ENCODE measurements at regions not wholly inside any gene's neighbourhood (a gene's known extent, or its start where the extent isn't known, plus 50 kb on each side); places are given as distances from the start of the nearest gene placed in this dataset.
A peak's percentile ranks its signal among the peaks of the same experiment; 100 is the strongest.

DNA sequence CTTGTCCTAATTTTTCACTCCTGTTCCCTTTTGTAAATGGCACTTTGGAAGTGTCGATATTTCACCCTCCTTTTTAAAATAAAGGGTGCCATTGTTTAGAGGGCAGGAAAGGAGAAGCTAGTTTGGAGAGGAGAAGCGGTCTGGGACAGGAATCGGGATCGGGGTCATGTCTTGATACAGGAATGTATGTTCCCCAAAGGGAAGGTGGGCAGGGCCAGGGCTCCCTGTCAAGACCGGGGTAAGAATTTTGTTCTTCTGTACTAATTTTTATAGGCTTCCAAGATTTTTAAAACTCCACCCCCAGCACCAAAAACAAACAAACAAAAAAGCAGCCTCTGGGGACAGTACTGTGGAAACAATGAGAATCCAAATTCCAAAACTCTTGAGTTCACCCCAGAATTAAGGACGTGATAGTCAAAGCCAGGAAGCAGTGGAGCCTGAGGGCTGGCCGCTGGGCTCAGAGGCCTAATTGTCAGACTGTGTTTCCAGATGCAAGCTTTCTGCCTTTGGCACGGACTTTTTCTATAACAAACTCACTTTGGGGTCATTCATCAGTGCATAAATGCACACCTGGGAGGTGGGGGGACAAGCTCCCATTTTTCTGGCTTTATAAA lies 250.4 kb upstream of the SIX2 start:
- no TSS peak for BruUV-seq (replicated peaks)
- TF ChIP-seq EZH2 (IDR thresholded peaks at IDR 0.05; ENCODE audit: low read length, unreplicated experiment) (no peak), EZH2phosphoT487 (IDR thresholded peaks at IDR 0.05; ENCODE audit: borderline replicate concordance, low read length) (no peak)
- TF ChIP-seq, protein P1, sequence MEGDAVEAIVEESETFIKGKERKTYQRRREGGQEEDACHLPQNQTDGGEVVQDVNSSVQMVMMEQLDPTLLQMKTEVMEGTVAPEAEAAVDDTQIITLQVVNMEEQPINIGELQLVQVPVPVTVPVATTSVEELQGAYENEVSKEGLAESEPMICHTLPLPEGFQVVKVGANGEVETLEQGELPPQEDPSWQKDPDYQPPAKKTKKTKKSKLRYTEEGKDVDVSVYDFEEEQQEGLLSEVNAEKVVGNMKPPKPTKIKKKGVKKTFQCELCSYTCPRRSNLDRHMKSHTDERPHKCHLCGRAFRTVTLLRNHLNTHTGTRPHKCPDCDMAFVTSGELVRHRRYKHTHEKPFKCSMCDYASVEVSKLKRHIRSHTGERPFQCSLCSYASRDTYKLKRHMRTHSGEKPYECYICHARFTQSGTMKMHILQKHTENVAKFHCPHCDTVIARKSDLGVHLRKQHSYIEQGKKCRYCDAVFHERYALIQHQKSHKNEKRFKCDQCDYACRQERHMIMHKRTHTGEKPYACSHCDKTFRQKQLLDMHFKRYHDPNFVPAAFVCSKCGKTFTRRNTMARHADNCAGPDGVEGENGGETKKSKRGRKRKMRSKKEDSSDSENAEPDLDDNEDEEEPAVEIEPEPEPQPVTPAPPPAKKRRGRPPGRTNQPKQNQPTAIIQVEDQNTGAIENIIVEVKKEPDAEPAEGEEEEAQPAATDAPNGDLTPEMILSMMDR (conservative IDR thresholded peaks at IDR 0.05; ENCODE audit: low read depth, low read length) = no peak
- no peak for ATAC-seq

DNA sequence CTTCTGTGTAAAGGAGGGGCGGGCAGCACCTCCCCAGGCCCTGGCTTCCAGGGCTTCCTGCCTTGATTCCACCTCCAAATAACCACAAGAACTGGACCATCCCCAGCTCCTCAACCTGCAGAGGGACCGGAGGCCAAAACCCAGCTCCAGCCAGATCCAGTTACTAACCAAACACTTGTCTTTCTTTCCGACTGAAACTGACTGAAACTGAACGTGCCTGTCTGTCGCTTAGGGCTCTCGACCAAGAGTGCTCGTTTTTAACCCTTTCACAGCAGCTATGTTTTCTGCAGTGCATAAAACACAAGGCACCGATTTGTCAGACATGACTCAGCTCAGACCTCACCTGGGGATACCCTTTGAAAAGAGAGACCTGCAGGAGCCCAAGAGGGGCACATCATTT lies 249.9 kb upstream of the SIX2 start:
- POLR2A ChIA-PET (ENCODE audit: unreplicated experiment) = interaction anchor here (1.0 kb wide), 1 partner anchor 13 kb away, joined by 3 read pairs; no protein-coding TSS in a partner anchor
- peak; percentile 73 for ATAC-seq

More for the DNA sequence above, 250.4 kb upstream of the SIX2 start:
- POLR2A ChIA-PET (ENCODE audit: unreplicated experiment) = interaction anchor here (1.0 kb wide), 1 partner anchor 12 kb away, joined by 3 read pairs; no protein-coding TSS in a partner anchor
- Histone ChIP-seq H3K27ac (ENCODE audit: low read length) (peak overlapping the region; percentile 73), H3K36me3 (ENCODE audit: low read depth, low read length) (peaks cover 5% of the 10 kb centered on the region; the same call in 1 of the 2 replicates), H3K4me1 (ENCODE audit: insufficient read depth, low read length) (peaks cover 61% of the 10 kb centered on the region), H4K20me1 (ENCODE audit: low read length) (no peaks in the 10 kb centered on the region), H3K4me2 (ENCODE audit: low read length) (peak overlapping the region; percentile 30), H3K79me2 (ENCODE audit: low read length) (no peaks in the 10 kb centered on the region), H3K9me2 (replicated peaks; ENCODE audit: low read length) (no peaks in the 10 kb centered on the region), H3K4me3 (ENCODE audit: low read length) (no peak overlapping the region), H3K9ac (ENCODE audit: low read length) (no peak overlapping the region), H3F3A (ENCODE audit: low read length, unreplicated experiment) (no peaks in the 10 kb centered on the region), H3K27me3 (ENCODE audit: low read length) (no peaks in the 10 kb centered on the region), H2AFZ (ENCODE audit: low read length) (no peak overlapping the region), H3K9me3 (ENCODE audit: low read length) (no peaks in the 10 kb centered on the region)
- CTCF ChIA-PET = no interaction called here
- DNase-seq = no peak
- intact Hi-C loops (cut with micrococcal nuclease) = no loop called here

More for the DNA sequence above, 249.9 kb upstream of the SIX2 start:
- H3K9me2 ChIP-seq (replicated peaks; ENCODE audit: low read length) = no peaks in the 10 kb centered on the region
- H2AFZ ChIP-seq (ENCODE audit: low read length) = no peak overlapping the region
- no peaks in the 10 kb centered on the region for H4K20me1 ChIP-seq (ENCODE audit: low read length)
- TF ChIP-seq, protein P1 (conservative IDR thresholded peaks at IDR 0.05; ENCODE audit: low read depth, low read length) = no peak
- TF ChIP-seq EZH2phosphoT487 (IDR thresholded peaks at IDR 0.05; ENCODE audit: borderline replicate concordance, low read length) = no peak
- no peak for TF ChIP-seq EZH2 (IDR thresholded peaks at IDR 0.05; ENCODE audit: low read length, unreplicated experiment)
- no peaks in the 10 kb centered on the region for H3F3A ChIP-seq (ENCODE audit: low read length, unreplicated experiment)
- intact Hi-C loops (cut with micrococcal nuclease) = no loop called here
- H3K9ac ChIP-seq (ENCODE audit: low read length) = 0 out of 2 replicates have a peak overlapping the region, but pooled peaks have one; percentile 4
- no peak overlapping the region for H3K4me3 ChIP-seq (ENCODE audit: low read length)
- CTCF ChIA-PET = interaction anchor here (0.6 kb wide), 1 partner anchor 87 kb away, joined by 3 read pairs; no protein-coding TSS in a partner anchor
- H3K4me2 ChIP-seq (ENCODE audit: low read length) = peak overlapping the region; percentile 30
- DNase-seq = peak; percentile 87
- no peaks in the 10 kb centered on the region for H3K9me3 ChIP-seq (ENCODE audit: low read length)
- peaks cover 61% of the 10 kb centered on the region for H3K4me1 ChIP-seq (ENCODE audit: insufficient read depth, low read length)
- H3K27me3 ChIP-seq (ENCODE audit: low read length) = no peaks in the 10 kb centered on the region
- H3K36me3 ChIP-seq (ENCODE audit: low read depth, low read length) = peaks cover 2% of the 10 kb centered on the region; the same call in 1 of the 2 replicates
- BruUV-seq (replicated peaks) = no TSS peak
- no peaks in the 10 kb centered on the region for H3K79me2 ChIP-seq (ENCODE audit: low read length)
- H3K27ac ChIP-seq (ENCODE audit: low read length) = peak overlapping the region; percentile 73
